Progenitor cell of endocrine pancreas (in vitro differentiated cells): ENCODE measurements at regions not wholly inside any gene's neighbourhood (a gene's known extent, or its start where the extent isn't known, plus 50 kb on each side); places are given as distances from the start of the nearest gene placed in this dataset.

ENCODE experiments used
- DNase-seq: peaks from one replicate; pipeline ENCODE4 v3.0.0; 2021; ENCODE audit warnings: low spot score; ENCODE audit not compliant: unreplicated experiment
- H3K27ac Mint-ChIP-seq: 2 replicates; pipeline ENCODE4 v1.8.0; 2021; ENCODE audit warnings: mild to moderate bottlenecking, moderate library complexity, mixed read lengths
- H3K27me3 Mint-ChIP-seq: 2 replicates; pipeline ENCODE4 v1.8.0; 2021; ENCODE audit warnings: mixed read lengths
- H3K36me3 Mint-ChIP-seq: 2 replicates; pipeline ENCODE4 v1.8.0; 2022; ENCODE audit warnings: mixed read lengths; ENCODE audit not compliant: insufficient read depth
- H3K4me1 Mint-ChIP-seq: 2 replicates; pipeline ENCODE4 v1.8.0; 2021; ENCODE audit warnings: low read depth, mixed read lengths
- H3K4me3 Mint-ChIP-seq: 2 replicates; pipeline ENCODE4 v1.8.0; 2021; ENCODE audit warnings: low read depth, mild to moderate bottlenecking, moderate library complexity, mixed read lengths
- H3K9me3 Mint-ChIP-seq: 2 replicates; pipeline ENCODE4 v1.8.0; 2021; ENCODE audit warnings: low read depth, mixed read lengths
- CTCF ChIP-seq: fragments of 200-600 bp; sonication (generic); IDR thresholded peaks from one replicate; pipeline ENCODE4 v1.5.0; 2021; ENCODE audit warnings: antibody characterized with exemption, mild to moderate bottlenecking; ENCODE audit not compliant: unreplicated experiment

- H3K36me3 Mint-ChIP-seq = peaks cover 5% of the 10 kb centered on the region
- H3K27me3 Mint-ChIP-seq = no peaks in the 10 kb centered on the region
- H3K4me3 Mint-ChIP-seq = no peak overlapping the region
- peaks cover 8% of the 10 kb centered on the region for H3K9me3 Mint-ChIP-seq
- H3K27ac Mint-ChIP-seq = peak overlapping the region; percentile 10
- peaks cover 13% of the 10 kb centered on the region for H3K4me1 Mint-ChIP-seq
- DNase-seq = no peak
- no peak for TF ChIP-seq CTCF
Measured at GRCh38 chr3:31349001-31349748, 183.6 kb upstream of the STT3B start.

- H3K27ac Mint-ChIP-seq = no peak overlapping the region
- no peak for DNase-seq
- H3K27me3 Mint-ChIP-seq = no peaks in the 10 kb centered on the region
- peaks cover 13% of the 10 kb centered on the region for H3K4me1 Mint-ChIP-seq
- peaks cover 3% of the 10 kb centered on the region for H3K36me3 Mint-ChIP-seq
- TF ChIP-seq CTCF = no peak
- no peak overlapping the region for H3K4me3 Mint-ChIP-seq
- peaks cover 4% of the 10 kb centered on the region for H3K9me3 Mint-ChIP-seq
Measured at GRCh38 chr3:31350307-31350706, 182.4 kb upstream of the STT3B start.

- peaks cover 13% of the 10 kb centered on the region for H3K4me1 Mint-ChIP-seq
- TF ChIP-seq CTCF = no peak
- no peaks in the 10 kb centered on the region for H3K27me3 Mint-ChIP-seq
- no peak for DNase-seq
- H3K36me3 Mint-ChIP-seq = peaks cover 2% of the 10 kb centered on the region
- no peak overlapping the region for H3K27ac Mint-ChIP-seq
- no peak overlapping the region for H3K4me3 Mint-ChIP-seq
- H3K9me3 Mint-ChIP-seq = peaks cover 10% of the 10 kb centered on the region
Measured at GRCh38 chr3:31352331-31352730, 180.4 kb upstream of the STT3B start.

- Mint-ChIP-seq H3K27me3 (no peaks in the 10 kb centered on the region), H3K9me3 (peaks cover 13% of the 10 kb centered on the region), H3K36me3 (peaks cover 2% of the 10 kb centered on the region), H3K27ac (no peak overlapping the region), H3K4me3 (no peak overlapping the region), H3K4me1 (peaks cover 13% of the 10 kb centered on the region)
- no peak for TF ChIP-seq CTCF
- no peak for DNase-seq
Measured at GRCh38 chr3:31353166-31353565, 179.6 kb upstream of the STT3B start.

GRCh38 chr3:31354373-31354772 is 178.4 kb upstream of the STT3B start:
- H3K36me3 Mint-ChIP-seq = peaks cover 2% of the 10 kb centered on the region
- H3K27ac Mint-ChIP-seq = no peak overlapping the region
- no peak for DNase-seq
- no peak overlapping the region for H3K4me3 Mint-ChIP-seq
- peaks cover 13% of the 10 kb centered on the region for H3K9me3 Mint-ChIP-seq
- no peaks in the 10 kb centered on the region for H3K27me3 Mint-ChIP-seq
- peaks cover 13% of the 10 kb centered on the region for H3K4me1 Mint-ChIP-seq
- TF ChIP-seq CTCF = no peak
